Sigmoid colon (tissue), 4 donors: ENCODE measurements at regions not wholly inside any gene's neighbourhood (a gene's known extent, or its start where the extent isn't known, plus 50 kb on each side); places are given as distances from the start of the nearest gene placed in this dataset.

Source experiments
- POLR2A ChIP-seq, 2 donors: fragments of 450-650 bp; IDR thresholded peaks; one replicate each; pipeline ENCODE4 v1.6.1; 2016; ENCODE audit warnings: antibody characterized with exemption in 2 of 2, mild to moderate bottlenecking in 2 of 2, moderate library complexity in 2 of 2
- POLR2AphosphoS5 ChIP-seq, 4 donors: sonication (generic); formaldehyde crosslinking; IDR thresholded peaks; one replicate each; pipeline ENCODE4 v1.6.1; 2017; ENCODE audit warnings: antibody characterized with exemption in 4 of 4
- TF ChIP-seq, protein P1 (sequence below), 4 experiments: fragments of 450-650 bp in 3 of 4; fragments of 200-600 bp in 1 of 4; IDR thresholded peaks; one replicate each; pipeline ENCODE4 v1.5.1; 2016 to 2019; ENCODE audit warnings: antibody characterized with exemption in 4 of 4, mild to moderate bottlenecking in 3 of 4, moderate library complexity in 2 of 4

DNA sequence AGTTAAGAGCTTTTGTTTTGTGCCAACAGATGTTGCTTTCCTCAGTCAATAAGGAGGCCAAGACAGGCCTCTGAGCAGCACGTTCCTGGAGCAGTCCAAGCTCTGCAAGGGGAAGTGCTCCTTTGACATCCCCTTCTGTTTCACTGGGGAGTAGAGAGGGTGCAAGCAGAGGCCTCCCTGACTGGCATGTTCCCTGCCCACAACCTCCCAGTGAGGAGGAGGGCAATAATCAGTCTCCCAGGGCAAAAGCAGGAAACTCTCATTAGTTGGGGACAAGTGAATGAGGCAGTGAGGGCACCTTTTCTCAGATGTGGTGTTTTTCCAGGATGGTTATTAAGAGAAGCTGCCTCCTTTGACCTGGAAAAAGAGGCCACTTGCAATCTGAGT is 79.5 kb upstream of the ZBED5 start:
- TF ChIP-seq, protein P1, sequence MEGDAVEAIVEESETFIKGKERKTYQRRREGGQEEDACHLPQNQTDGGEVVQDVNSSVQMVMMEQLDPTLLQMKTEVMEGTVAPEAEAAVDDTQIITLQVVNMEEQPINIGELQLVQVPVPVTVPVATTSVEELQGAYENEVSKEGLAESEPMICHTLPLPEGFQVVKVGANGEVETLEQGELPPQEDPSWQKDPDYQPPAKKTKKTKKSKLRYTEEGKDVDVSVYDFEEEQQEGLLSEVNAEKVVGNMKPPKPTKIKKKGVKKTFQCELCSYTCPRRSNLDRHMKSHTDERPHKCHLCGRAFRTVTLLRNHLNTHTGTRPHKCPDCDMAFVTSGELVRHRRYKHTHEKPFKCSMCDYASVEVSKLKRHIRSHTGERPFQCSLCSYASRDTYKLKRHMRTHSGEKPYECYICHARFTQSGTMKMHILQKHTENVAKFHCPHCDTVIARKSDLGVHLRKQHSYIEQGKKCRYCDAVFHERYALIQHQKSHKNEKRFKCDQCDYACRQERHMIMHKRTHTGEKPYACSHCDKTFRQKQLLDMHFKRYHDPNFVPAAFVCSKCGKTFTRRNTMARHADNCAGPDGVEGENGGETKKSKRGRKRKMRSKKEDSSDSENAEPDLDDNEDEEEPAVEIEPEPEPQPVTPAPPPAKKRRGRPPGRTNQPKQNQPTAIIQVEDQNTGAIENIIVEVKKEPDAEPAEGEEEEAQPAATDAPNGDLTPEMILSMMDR (IDR thresholded peaks at IDR 0.05): no peak
- no peak for TF ChIP-seq POLR2A (IDR thresholded peaks at IDR 0.05)
- no peak for TF ChIP-seq POLR2AphosphoS5 (IDR thresholded peaks at IDR 0.05)
